SK-N-MC (cell line): ENCODE measurements at regions not wholly inside any gene's neighbourhood (a gene's known extent, or its start where the extent isn't known, plus 50 kb on each side); places are given as distances from the start of the nearest gene placed in this dataset.

ENCODE experiments used
- EZH2 ChIP-seq: fragments of 200-600 bp; sonication (generic); IDR thresholded peaks from one replicate; pipeline ENCODE4 v1.6.1; 2017; ENCODE audit warnings: antibody characterized with exemption
- FOXP2 ChIP-seq: optimal IDR thresholded peaks from 2 replicates; pipeline ENCODE3; 2011; ENCODE audit warnings: mild to moderate bottlenecking, moderate library complexity; ENCODE audit not compliant: insufficient read depth; ENCODE audit errors: extremely low read length, control extremely low read depth
- POLR2AphosphoS5 ChIP-seq: IDR thresholded peaks from 2 replicates; pipeline ENCODE4 v1.6.1; 2012; ENCODE audit warnings: mild to moderate bottlenecking, low read depth, low read length, borderline replicate concordance

DNA sequence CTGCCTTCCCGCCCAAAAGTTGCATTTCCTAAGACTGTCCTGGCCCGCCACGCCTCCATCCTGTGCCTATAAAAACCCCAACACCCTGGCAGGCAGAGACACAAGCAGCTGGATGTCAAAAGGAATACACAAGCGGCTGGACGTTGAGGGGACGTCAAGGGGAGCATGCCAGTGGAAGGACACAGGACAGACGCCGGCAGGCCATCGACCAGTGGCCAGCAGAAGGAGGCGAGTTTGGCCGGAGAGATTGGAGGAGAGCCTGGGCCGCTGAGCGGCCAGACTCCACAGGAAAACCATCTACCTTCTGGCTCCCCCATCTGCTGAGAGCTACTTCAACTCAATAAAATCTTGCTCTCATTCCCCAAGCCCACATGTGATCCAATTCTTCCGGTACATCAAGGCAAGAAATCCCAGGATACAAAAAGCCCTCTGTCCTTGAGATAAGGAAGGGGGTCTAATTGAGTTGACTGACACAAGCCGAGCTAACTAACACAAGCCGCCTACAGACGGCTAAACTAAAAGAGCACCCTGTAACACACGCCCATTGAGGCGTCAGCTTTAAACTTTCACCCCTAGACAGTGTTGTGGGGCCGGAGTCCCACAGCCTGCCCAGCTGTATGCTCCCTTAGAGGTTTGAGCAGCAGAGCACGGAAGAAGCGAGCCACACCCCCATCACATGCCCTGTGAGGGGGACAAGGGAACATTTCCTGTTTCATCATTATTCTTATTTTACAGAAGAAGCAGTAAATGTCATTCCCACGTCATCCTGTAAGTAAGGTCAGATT lies 150.3 kb upstream of the PHYHIPL start:
- TF ChIP-seq POLR2AphosphoS5 (no peak), EZH2 (no peak), FOXP2 (no peak)
